ENCODE measurements at regions not wholly inside any gene's neighbourhood (a gene's known extent, or its start where the extent isn't known, plus 50 kb on each side); places are given as distances from the start of the nearest gene placed in this dataset.
A peak's percentile ranks its signal among the peaks of the same experiment; 100 is the strongest.

DNA sequence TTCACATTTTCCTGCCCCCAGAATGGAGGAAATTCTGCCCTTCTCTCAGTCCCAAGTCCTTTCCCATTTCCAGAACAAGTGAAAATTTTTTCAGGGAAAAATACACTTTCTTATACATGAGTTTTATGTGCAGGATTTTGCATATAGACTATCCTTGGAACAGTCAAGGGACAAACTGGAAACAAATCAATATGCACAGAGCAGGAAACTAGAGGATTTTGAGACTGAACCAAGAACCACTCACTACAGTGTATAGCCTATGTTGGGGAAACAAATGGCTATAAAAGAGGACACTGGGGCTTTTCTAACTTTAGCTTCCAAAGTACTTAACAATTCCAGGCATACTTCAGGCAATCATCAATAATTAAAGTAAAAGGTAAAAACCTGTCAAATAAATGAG lies 1036.1 kb upstream of the ARRDC3 start:
- no peak for DNase-seq (ENCODE audit: low read depth, low spot score)

DNA sequence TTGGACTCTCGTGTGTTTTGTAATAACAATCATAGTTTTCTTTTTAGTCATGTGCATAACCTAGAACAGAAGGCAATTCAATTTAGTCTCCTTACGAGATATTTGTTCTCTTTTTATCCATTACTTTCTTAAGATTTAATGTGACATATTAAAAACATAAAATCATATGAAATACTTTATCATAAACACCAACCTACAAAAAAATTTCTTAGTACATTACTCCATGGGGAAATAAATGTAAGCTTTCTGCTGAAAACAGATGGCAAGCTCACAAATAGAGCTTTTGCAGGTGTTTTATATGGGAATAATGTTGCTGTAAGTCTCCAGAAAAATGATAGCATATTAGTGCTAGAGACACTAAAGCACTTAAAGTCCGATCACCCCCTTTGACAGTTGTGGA lies 1035.2 kb upstream of the ARRDC3 start:
- DNase-seq (ENCODE audit: low read depth, low spot score) = no peak

DNA sequence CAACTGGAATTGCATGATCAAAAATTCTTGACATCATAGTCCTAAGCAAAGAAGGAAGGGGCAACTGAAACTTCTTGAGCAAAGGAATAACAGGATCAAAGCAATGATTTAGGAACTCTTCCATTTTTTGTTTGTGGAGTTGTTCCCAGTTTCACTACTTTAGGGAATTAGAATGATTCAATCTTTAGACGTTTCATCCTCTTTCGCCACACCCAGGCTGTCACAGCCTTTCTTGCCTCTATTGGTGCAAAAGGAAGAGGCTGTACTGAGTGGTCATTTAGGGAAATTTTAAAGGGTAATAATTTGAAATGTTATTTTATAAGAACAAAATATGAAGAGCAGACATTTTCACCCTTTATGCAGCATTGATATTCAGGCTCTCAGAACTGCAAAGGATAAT lies 1026.0 kb upstream of the ARRDC3 start:
- no peak for DNase-seq (ENCODE audit: low read depth, low spot score)

DNA sequence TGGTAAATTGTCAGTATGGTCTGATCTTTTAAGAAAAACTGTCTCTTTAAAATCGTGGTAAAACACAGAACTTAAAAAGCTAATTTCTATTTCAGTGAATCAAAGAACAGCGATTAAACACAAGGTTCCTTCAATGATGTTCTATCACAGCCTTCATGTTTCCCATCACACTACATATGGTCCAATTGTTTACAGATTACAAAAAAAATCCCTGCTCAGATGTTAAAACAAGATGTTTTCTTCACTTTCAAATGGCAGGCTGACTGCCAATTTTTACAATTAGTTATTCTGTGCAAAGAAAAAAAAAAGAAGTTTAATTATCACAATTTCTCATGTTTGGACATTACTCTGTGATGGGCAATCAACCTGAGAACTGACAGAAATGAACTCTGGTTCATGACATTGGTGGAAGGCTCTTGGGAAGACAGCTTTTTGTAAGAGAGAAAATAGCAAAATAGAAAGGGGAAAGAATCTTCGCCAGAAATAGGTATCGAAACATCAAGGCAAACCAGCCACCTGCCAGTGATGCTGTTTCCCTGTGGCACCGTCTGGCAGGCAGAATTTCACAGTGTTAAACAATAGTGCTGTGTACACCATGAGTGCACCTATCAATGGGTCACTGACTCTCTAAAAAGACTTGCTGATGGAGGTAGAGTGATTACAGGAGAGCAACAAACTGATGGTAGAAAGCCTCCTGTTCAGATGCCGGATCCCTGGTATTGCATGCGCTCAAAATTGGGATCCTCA lies 1020.0 kb upstream of the ARRDC3 start:
- DNase-seq (ENCODE audit: low read depth, low spot score) = no peak

DNA sequence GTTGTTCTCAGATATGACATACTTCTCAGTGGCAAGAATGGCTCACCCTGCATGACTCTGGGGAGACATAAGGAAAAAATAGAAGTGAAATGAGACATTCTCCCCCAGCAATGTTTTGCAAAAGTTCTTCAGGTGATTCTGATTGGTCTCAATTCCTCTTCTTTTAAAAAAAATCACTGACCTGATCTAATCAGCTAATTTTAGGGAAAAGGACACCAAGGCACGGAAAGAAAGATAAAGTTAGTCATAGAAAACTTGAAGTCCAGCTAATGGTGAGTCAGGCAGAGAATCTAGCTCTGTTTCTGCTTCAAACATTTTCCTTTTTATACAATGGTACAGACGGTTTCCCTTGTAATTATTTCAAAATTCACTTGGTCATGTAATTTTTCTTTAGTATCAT lies 1018.9 kb upstream of the ARRDC3 start:
- DNase-seq (ENCODE audit: low read depth, low spot score) = no peak

DNA sequence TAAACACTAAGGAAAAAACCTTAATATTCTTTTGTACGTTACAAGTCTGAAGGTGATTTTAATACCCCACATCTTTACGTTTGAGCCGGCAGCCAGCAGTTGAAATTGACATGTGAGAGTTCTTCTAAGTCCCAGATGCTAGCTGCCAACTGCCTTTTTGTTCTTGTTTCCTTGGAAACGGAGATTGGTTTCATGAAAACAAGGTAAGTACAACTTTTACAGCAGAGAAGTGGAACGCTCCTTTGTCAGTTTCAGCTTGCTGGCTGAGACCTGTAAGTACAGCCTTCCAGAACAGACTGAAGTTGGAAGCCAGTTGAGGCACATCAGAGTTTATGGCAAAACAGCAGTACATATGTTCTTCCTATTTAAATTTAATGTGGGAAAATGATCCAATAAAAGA lies 1018.4 kb upstream of the ARRDC3 start:
- peak; percentile 14 for DNase-seq (ENCODE audit: low read depth, low spot score)

DNA sequence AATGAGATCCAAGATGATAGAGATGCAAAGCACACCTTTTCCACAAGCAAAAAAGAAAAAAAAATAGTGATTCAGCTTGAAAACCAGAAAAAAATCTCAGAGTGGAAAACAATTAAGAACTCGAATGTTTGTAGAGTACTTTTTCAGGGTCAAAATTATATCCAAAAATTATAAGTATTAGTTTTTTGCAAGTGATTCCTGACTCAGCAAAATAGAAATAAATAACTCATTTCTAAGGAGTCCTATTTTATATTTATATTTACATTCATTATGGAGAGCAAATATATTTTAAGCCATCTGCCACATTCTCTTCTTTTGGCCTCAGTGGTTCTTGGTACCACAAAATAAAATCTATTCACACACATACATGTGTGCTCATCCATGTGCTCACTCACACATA lies 1011.8 kb upstream of the ARRDC3 start:
- no peak for DNase-seq (ENCODE audit: low read depth, low spot score)

DNA sequence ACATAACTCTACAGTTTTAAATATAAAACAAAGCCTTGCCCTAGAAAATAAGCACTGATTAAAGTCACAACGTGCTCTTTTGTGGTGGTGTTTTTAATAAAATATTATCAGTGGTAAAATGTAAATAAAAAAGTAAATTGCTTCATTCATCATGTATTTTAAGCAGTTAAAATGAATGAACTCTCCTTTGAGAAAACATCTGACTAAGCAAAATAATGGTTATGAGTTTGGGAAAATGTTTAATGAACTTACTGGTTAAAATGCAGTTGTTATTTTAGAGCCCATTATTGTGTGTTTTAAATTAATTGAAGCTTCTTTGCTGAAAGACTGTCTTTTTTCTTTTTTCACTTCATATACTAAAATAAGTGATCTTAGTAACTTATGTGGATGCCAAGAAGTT lies 1007.5 kb upstream of the ARRDC3 start:
- no peak for DNase-seq (ENCODE audit: low read depth, low spot score)

DNA sequence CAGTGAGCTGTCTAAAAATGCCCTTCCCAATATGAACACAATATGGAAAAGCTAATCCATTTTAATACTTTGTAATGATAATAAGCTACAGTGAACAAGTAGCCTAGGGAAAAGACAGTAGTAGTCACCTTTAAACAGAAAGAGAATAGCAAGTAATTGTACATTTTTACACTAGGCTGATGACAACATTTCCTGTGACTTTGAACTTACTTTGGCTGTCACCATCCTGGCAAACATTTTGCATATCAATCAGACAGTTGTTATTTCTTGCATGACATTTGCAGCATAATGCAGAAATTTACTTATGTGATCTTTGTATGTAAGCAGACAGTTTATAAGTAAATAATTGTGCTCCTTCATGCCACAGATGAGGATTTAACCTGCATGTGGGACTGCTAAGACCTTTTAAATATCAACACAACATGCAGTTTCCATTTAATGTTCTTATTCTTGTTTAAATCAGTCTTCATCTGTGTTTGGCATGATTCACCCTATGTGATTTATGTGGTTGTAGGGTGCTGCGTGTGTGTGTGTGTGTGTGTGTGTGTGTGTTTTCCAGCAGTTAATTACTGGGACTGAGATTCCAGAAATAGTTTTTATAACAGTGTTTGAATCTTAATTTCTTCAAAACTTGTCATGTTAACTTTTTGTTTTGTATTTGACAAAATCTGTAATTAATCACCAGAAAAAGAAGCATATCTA lies 997.1 kb upstream of the ARRDC3 start:
- DNase-seq (ENCODE audit: low read depth, low spot score) = no peak

DNA sequence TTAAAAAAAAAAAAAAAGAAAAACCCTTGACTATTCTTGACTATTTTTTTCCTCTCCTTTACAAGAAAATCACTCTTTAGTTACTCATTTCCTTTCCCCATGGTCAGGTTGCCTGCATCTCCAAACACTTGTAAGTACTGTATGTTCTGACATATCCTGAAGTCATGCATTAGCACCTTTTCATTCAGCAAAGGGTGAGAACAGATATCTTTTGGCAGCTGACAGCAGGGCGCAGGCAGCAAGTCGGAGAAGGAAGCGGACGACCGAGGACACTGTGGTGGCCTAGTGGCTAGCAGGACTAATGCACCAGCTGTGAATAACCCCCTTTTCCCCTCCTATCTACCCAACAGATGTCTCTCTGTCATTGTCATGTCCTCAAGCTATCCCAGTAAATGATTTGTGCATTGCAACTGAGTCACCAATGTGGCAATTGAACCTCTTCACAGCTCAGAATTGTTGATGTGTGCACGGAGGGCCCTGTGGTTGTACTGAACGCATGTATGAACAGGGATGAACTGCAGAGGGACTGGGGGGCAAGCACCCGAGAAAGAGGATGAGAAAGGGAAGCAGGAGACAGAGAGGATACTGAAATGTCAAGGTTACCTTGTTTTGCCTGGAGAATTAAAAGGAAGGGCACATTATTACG lies 996.0 kb upstream of the ARRDC3 start:
- peak; percentile 32 for DNase-seq (ENCODE audit: low read depth, low spot score)

DNA sequence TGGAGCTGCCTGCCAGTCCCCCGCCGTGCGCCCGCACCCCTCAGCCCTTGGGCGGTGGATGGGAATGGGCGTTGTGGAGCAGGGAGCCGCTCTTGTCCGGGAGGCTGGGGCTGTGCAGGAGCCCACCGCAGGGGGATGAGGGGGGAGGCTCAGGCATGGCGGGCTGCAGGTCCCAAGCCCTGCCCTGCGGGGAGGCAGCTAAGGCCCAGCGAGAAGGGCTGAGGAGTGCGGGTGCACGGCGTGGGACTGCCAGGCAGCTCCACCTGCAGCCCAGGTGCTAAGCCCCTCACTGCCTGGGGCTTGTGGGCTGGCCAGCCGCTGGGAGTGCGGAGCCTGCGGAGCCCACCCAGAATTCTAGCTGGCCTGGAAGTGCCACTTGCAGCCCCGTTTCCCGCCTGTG lies 991.7 kb upstream of the ARRDC3 start:
- DNase-seq (ENCODE audit: low read depth, low spot score) = no peak

DNA sequence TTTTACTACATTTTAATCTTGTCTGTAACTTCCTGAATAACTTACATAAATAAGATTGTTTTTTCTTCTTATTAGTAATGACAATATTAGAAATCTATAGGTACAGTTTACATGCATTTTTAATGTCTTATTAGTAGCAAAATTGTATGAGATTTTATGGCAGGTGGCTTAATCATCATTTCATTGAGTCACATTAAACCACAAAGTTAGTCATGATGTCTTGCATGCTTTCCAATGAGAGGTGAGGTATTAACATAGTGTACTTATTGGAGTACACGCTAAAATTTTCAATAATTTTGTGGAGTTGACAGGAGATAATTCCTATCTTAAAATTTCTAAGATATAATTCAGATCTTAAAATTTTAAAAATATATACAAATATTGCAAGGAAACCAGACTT lies 989.6 kb upstream of the ARRDC3 start:
- DNase-seq (ENCODE audit: low read depth, low spot score) = no peak

DNA sequence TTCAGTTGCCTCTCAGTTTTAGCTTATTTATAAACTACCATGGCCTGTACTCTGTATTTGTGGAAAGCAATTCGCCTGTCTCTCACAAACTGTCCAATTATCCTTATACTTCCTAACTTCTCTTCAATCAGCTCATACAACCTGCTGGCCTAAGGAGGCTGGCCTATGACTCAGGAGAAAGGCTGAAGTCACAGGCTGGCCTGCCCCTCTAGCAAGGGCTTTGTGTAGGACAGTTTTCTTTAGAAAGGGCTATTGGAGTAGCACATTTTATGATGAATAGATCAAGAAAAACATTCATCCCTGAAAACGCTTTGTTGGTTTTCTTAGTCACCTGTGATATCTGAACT lies 988.7 kb upstream of the ARRDC3 start:
- no peak for DNase-seq (ENCODE audit: low read depth, low spot score)

DNA sequence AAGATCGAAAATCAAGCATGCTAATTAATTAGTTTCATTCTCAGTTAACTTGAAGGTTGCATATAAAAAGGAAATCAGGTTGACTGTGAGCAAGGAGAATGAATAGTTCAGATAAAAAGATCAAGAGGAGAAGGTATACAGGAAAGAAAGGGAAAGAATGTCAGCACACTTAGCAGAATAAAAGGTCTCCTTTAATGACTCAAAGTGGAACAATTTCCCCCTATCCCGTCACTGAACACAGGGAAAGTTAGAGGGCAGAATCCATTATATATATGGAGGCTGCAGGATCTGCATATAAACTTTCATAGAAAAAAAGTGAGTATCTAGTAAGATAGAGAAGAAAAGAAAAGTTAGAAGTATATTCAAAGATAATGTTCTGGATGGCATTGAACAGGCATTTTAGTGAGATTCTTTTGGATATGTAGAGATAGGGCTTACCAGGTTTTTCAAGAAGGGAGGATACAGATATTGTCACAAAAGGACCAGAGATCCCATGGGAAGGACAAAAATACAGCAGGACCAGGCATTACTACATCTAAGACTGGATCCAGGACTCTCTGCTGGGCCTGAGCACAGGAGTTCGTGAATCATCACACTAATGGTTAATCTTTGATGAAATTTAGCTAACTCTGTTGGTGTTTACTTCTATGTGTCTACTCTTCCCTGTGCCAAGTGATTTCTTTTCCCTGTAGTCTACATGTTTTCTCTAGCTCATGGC lies 988.2 kb upstream of the ARRDC3 start:
- no peak for DNase-seq (ENCODE audit: low read depth, low spot score)

DNA sequence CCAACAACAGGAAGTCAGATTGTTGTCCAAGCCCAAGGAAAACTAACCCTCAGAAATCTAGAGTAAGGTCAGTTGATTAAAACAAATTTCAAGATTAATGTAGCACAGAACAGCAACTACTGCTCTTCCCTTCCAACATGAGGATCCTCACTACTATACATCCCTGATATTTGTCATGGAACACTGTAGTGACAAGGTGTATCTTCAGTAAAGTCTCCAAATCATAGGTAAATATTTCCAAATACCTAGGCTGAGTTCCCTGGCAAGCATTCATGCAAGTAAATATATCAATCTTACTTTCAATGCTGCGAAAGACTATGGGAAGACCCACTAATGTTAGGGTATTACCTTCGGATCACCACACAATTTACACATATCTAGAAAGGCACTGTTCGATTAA lies 986.9 kb upstream of the ARRDC3 start:
- DNase-seq (ENCODE audit: low read depth, low spot score) = no peak

DNA sequence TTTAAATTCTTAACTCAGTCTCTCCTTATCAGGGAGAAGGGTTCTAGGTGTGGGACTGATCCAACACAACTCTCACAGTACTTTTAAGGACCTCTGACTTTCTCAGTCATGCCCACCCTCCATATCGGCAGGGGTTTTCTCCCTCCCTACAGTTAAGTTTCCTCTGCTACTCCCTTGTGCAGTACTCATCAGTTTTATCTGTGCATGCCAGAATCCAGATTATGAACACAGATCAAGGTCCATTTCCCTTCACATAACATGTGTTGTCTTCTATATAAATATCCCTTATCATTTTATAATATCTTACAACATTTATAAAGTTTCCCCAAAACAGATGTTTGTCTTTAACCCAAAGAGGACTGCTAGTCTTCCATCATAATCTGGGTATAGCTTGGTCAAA lies 986.5 kb upstream of the ARRDC3 start:
- DNase-seq (ENCODE audit: low read depth, low spot score) = no peak

DNA sequence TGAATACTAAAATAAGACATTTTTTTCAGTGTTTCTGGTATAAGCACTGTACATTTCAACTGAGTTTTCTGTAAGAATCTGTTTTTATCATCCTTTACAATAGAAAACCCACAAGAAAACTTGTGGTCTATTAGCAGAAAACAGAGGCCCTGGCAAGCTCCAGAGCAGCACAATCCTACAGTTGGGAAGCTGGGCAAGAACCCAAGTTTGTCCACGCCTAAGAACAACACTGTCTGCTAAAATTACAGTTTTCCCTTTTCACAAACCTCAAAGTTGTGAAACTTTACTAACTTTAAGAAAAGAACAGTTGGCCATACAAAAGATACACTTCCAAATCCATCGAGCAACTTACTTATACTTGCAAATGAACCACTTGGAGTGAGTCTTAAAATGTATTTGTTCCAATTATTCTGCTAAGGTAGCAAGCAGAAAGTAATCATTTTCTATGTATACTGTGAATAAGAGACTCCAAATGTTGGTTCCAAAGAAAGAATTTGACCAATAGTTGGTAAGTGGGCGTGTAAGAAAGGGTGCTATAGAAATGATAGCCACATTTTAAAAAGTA lies 982.0 kb upstream of the ARRDC3 start:
- DNase-seq (ENCODE audit: low read depth, low spot score) = no peak

DNA sequence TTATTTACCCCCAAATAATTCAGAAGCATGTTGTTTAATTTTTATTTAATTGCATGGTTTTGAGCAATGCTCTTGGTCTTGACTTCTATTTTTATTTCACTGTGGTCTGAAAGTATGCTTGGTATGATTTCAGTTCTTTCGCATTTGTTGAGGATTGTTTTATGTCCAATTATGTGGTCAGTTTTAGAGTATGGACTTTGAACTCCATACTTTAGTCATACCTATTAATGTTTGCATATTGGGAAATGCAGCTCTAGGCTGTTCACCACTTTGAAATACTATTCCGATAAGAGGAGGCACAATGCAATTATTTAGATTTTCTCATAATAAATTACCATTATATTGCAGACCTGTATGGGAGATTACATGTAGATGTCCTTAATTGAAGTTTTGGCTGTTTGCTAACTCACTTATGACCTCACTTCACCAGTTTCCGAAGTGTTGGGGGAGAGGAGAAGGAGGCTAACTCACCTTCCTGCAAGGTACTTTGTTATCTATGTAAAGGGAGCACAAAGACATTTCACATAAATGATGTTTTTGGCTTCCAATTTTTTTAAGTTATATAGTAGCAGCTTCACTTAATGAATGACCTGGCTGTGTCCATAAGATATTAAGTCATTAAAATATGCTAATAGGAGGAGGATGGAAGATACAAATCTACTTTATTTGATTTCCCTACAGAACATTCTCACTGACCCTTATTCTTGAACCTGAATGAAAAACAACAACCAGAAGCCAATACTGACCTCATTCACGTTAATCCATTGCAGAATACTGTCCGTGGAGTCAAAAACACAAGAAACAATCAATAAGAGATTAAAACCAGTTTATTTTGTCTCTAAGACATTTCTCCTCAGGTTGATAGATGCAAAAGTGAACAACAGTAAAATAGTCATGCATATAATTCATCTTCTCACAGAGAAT lies 970.3 kb upstream of the ARRDC3 start:
- DNase-seq (ENCODE audit: low read depth, low spot score) = no peak

DNA sequence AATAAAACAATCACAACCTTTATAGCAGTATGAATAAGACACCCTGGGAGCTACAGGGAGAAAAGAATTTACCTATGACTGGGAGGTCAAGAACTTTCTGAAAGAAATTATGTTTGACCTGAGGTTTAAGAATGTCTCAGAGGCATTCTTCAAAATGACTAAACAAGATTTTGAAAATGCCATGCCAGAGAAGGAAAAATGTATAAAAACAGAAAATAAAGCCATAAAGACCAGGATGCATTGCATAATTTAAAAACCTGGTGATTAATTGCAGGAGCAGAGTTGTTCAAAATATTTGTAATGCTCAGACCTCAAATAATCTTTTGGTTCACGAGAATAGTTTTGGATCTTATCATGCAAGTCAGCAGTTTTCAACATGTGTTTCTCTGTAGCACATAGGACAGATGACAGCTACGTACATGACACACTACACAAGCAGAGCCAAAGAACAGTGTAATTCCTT lies 954.7 kb upstream of the ARRDC3 start:
- DNase-seq (ENCODE audit: low read depth, low spot score) = no peak

DNA sequence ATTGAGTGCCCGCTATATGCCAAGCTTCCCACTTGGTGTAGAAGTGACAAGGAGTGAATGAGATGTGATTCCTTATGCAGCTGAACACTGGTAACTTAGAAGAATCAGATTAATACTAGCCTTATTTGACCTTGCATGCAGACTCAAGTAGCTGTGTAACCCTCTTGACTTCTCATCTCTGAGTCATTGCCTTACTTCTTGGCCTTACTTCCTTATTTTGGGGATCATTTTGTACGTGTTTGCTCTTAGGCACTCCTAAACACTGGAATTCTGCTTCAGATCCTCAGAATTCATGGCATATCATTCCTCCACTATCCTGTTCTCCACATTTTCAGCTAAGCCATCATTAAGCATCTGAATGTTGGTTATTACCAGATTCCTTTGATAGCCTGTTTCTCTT lies 948.9 kb upstream of the ARRDC3 start:
- DNase-seq (ENCODE audit: low read depth, low spot score) = no peak

DNA sequence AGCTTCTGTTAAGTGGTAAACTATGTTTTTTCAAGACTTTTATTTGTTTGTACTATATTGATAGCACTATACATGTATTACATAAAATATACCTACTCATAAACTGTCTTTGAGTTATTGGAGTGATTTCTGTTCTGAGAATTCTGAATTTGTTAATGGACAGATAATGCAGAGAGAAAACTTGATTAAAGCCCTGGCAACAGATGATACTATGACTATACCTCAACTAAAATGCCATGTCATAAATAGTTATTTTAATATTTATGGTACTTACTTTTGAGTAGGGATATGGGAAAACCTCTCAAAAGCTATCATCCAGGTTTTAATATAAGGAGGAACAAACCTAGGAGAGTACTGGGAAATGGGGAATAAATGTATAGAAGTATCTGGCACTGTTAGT lies 947.2 kb upstream of the ARRDC3 start:
- DNase-seq (ENCODE audit: low read depth, low spot score) = no peak

Data from ELF-1 (cell line).